HEK293 (cell line): ENCODE measurements at regions not wholly inside any gene's neighbourhood (a gene's known extent, or its start where the extent isn't known, plus 50 kb on each side); places are given as distances from the start of the nearest gene placed in this dataset.

Experiments used
- CTCF ChIP-seq: fragments of 450-650 bp; formaldehyde crosslinking; IDR thresholded peaks from 2 replicates; pipeline ENCODE4 v1.5.1; 2016; ENCODE audit warnings: missing biosample characterization, missing genetic modification characterization
- SP2 ChIP-seq: fragments of 450-650 bp; formaldehyde crosslinking; IDR thresholded peaks from 2 replicates; pipeline ENCODE4 v1.5.1; 2016; ENCODE audit warnings: missing biosample characterization, missing genetic modification characterization
- ZNF140 ChIP-seq: fragments of 450-650 bp; formaldehyde crosslinking; IDR thresholded peaks from 2 replicates; pipeline ENCODE4 v1.5.1; 2016; ENCODE audit warnings: missing biosample characterization, missing genetic modification characterization
- ZNF157 ChIP-seq: fragments of 450-650 bp; formaldehyde crosslinking; IDR thresholded peaks from 2 replicates; pipeline ENCODE4 v1.5.1; 2016; ENCODE audit warnings: missing biosample characterization, missing genetic modification characterization
- ZNF274 ChIP-seq, 2 experiments: fragments of 200-500 bp in 1 of 2; fragments of 450-650 bp in 1 of 2; sonication (Bioruptor generic) in 1 of 2; formaldehyde crosslinking in 1 of 2; IDR thresholded peaks; 2 replicates each; pipeline versions ENCODE4 v1.5.1 to v1.6.1; 2014 to 2016; ENCODE audit warnings: borderline replicate concordance in 1 of 2, inconsistent platforms in 1 of 2, low read length in 1 of 2, missing biosample characterization in 1 of 2, missing genetic modification characterization in 1 of 2
- ZNF354C ChIP-seq: fragments of 450-650 bp; formaldehyde crosslinking; IDR thresholded peaks from 2 replicates; pipeline ENCODE4 v1.5.1; 2016; ENCODE audit warnings: missing biosample characterization, missing genetic modification characterization, low read depth, borderline replicate concordance
- ZNF514 ChIP-seq: fragments of 450-650 bp; formaldehyde crosslinking; IDR thresholded peaks from 2 replicates; pipeline ENCODE4 v1.5.1; 2016; ENCODE audit warnings: missing biosample characterization, missing genetic modification characterization
- ZNF580 ChIP-seq: fragments of 450-650 bp; formaldehyde crosslinking; IDR thresholded peaks from 2 replicates; pipeline ENCODE4 v1.5.1; 2016; ENCODE audit warnings: missing biosample characterization, missing genetic modification characterization

- TF ChIP-seq CTCF (tag by site-specific recombination) (peak; percentile 86), ZNF514 (tag by site-specific recombination) (no peak), ZNF354C (tag by site-specific recombination) (no peak), ZNF140 (tag by site-specific recombination) (no peak), ZNF274 (IDR thresholded peaks at IDR 0.05; ENCODE audit: low read length) (no peak), ZNF274 (tag by site-specific recombination; IDR thresholded peaks at IDR 0.05; ENCODE audit: borderline replicate concordance) (no peak), ZNF157 (no peak), ZNF580 (tag by site-specific recombination) (no peak), SP2 (tag by site-specific recombination) (peak; percentile 36; the same call in 1 of the 2 replicates)
Measured at GRCh38 chr14:106872611-106873446, 1346.4 kb downstream of the TMEM121 start.
